Thyroid gland (tissue), 4 donors: ENCODE measurements at regions not wholly inside any gene's neighbourhood (a gene's known extent, or its start where the extent isn't known, plus 50 kb on each side); places are given as distances from the start of the nearest gene placed in this dataset.

Experiments
- DNase-seq, 2 donors: peaks; one replicate each; pipeline ENCODE4 v3.0.0-alpha.2; 2019
- H3K27ac ChIP-seq, 3 donors: fragments of 200-600 bp; sonication (generic); 1 replicate in 2 of 3; 2 replicates in 1 of 3; pipeline ENCODE4 v1.5.1; 2016 to 2019; ENCODE audit warnings: mild to moderate bottlenecking in 1 of 3, moderate library complexity in 1 of 3
- H3K27me3 ChIP-seq: fragments of 200-600 bp; sonication (generic); one replicate; pipeline ENCODE4 v1.5.1; 2019
- H3K36me3 ChIP-seq, 2 donors: fragments of 200-600 bp; sonication (generic); one replicate each; pipeline ENCODE4 v1.5.1; 2016 to 2019
- H3K4me1 ChIP-seq, 2 donors: fragments of 200-600 bp; sonication (generic); one replicate each; pipeline ENCODE4 v1.5.1; 2017 to 2019
- H3K4me3 ChIP-seq, 3 donors: fragments of 200-600 bp; sonication (generic); replicated peaks in 1 of 3; 1 replicate in 2 of 3; 2 replicates in 1 of 3; pipeline ENCODE4 v1.5.1; 2016; ENCODE audit warnings: mild to moderate bottlenecking in 1 of 3
- H3K9me3 ChIP-seq: fragments of 200-600 bp; sonication (generic); one replicate; pipeline ENCODE4 v1.5.1; 2017
- CTCF ChIP-seq, 6 experiments: fragments of 200-600 bp in 3 of 6; fragments of 450-650 bp in 3 of 6; sonication (generic) in 3 of 6; IDR thresholded peaks; one replicate each; pipeline ENCODE4 v1.5.1; 2016 to 2019; ENCODE audit warnings: antibody characterized with exemption in 6 of 6, mild to moderate bottlenecking in 2 of 6, inconsistent platforms in 1 of 6, moderate library complexity in 1 of 6
- POLR2A ChIP-seq, 2 donors: fragments of 450-650 bp; IDR thresholded peaks; one replicate each; pipeline ENCODE4 v1.6.1; 2017; ENCODE audit warnings: antibody characterized with exemption in 2 of 2, mild to moderate bottlenecking in 2 of 2, moderate library complexity in 1 of 2
- WGBS, 2 donors: methylation state at CpG; one replicate each; pipeline ENCODE4 v1.1.5; 2017; 5-methylcytosine and 5-hydroxymethylcytosine counted together
- intact Hi-C: fragments of 100-400 bp; cut with DNase I; formaldehyde crosslinking; loops from one replicate; pipeline ENCODE4 v1.15.1; 2023

- no peak overlapping the region for H3K27ac ChIP-seq
- 87% methylated on average over 2 of the region's 2 CpGs for WGBS, 2 donors
- H3K4me1 ChIP-seq, result no peaks in the 10 kb centered on the region
- no peak for DNase-seq
- no peaks in the 10 kb centered on the region for H3K9me3 ChIP-seq
- no peaks in the 10 kb centered on the region for H3K27me3 ChIP-seq
- H3K4me3 ChIP-seq, result no peak overlapping the region
- intact Hi-C loops, result no loop called here
- TF ChIP-seq CTCF (IDR thresholded peaks at IDR 0.05) (no peak), POLR2A (IDR thresholded peaks at IDR 0.05) (no peak)
- no peaks in the 10 kb centered on the region for H3K36me3 ChIP-seq
Observed at GRCh38 chr11:25198704-25199103, 701.9 kb downstream of the LUZP2 start.

GRCh38 chr11:25200925-25201324, 704.1 kb downstream of the LUZP2 start:
- intact Hi-C loops, result no loop called here
- no peaks in the 10 kb centered on the region for H3K36me3 ChIP-seq
- WGBS, 2 donors, result 62 to 69% methylated on average over 1 of the region's 1 CpG
- no peak overlapping the region for H3K4me3 ChIP-seq
- DNase-seq, result no peak
- H3K4me1 ChIP-seq, result no peaks in the 10 kb centered on the region
- no peaks in the 10 kb centered on the region for H3K9me3 ChIP-seq
- H3K27me3 ChIP-seq, result no peaks in the 10 kb centered on the region
- H3K27ac ChIP-seq, result no peak overlapping the region
- TF ChIP-seq CTCF (IDR thresholded peaks at IDR 0.05) (no peak), POLR2A (IDR thresholded peaks at IDR 0.05) (no peak)

- H3K36me3 ChIP-seq, result no peaks in the 10 kb centered on the region
- no peaks in the 10 kb centered on the region for H3K9me3 ChIP-seq
- DNase-seq, result no peak
- no peaks in the 10 kb centered on the region for H3K4me1 ChIP-seq
- H3K27ac ChIP-seq, result no peak overlapping the region
- intact Hi-C loops, result no loop called here
- H3K27me3 ChIP-seq, result no peaks in the 10 kb centered on the region
- 69 to 87% methylated on average over 1 of the region's 1 CpG for WGBS, 2 donors
- H3K4me3 ChIP-seq, result no peak overlapping the region
- no peak for TF ChIP-seq POLR2A (IDR thresholded peaks at IDR 0.05)
- TF ChIP-seq CTCF (IDR thresholded peaks at IDR 0.05), result no peak
Observed at GRCh38 chr11:25206762-25207161, 709.9 kb downstream of the LUZP2 start.

GRCh38 chr11:25211635-25212254, 714.9 kb downstream of the LUZP2 start:
- WGBS, 2 donors, result 92 to 96% methylated on average over 3 of the region's 3 CpGs
- intact Hi-C loops, result no loop called here

More at GRCh38 chr11:25211635-25212254, 714.9 kb downstream of the LUZP2 start:
- DNase-seq, result no peak
- H3K27ac ChIP-seq, result no peak overlapping the region
- no peak for TF ChIP-seq CTCF (IDR thresholded peaks at IDR 0.05)
- no peak for TF ChIP-seq POLR2A (IDR thresholded peaks at IDR 0.05)
- no peaks in the 10 kb centered on the region for H3K36me3 ChIP-seq
- H3K4me1 ChIP-seq, result no peaks in the 10 kb centered on the region
- no peaks in the 10 kb centered on the region for H3K27me3 ChIP-seq
- H3K4me3 ChIP-seq, result no peak overlapping the region
- H3K9me3 ChIP-seq, result no peaks in the 10 kb centered on the region
